GM21529 (cell line): ENCODE measurements at regions not wholly inside any gene's neighbourhood (a gene's known extent, or its start where the extent isn't known, plus 50 kb on each side); places are given as distances from the start of the nearest gene placed in this dataset.
"Not testable (repeated sequence)": the region's sequence is repeated elsewhere in the genome, so short reads cannot be mapped to it uniquely, and the experiment has no call there.

Experiments used
- ATAC-seq: cut with Tn5 transposase; IDR thresholded peaks from one replicate; pipeline ENCODE4 v1.9.1; 2021; ENCODE audit not compliant: unreplicated experiment

GRCh38 chr6:157727629-157728182 lies 95.3 kb upstream of the SNX9 start:
- ATAC-seq = no peak

- no peak for ATAC-seq
These were observed 94.7 kb upstream of the SNX9 start for GRCh38 chr6:157728183-157728881.

- ATAC-seq = no peak
These were observed 91.8 kb upstream of the SNX9 start for GRCh38 chr6:157731221-157731620.

- ATAC-seq = no peak
These were observed 91.0 kb upstream of the SNX9 start for GRCh38 chr6:157732007-157732406.

- no peak for ATAC-seq
These were observed 90.5 kb upstream of the SNX9 start for GRCh38 chr6:157732416-157733161.

- not testable (repeated sequence) for ATAC-seq
These were observed 86.5 kb upstream of the SNX9 start for GRCh38 chr6:157736555-157736954.

- ATAC-seq = no peak
These were observed 81.6 kb upstream of the SNX9 start for GRCh38 chr6:157741321-157741947.

GRCh38 chr6:157741948-157742556 lies 81.0 kb upstream of the SNX9 start:
- ATAC-seq = no peak

- ATAC-seq = no peak
These were observed 78.9 kb upstream of the SNX9 start for GRCh38 chr6:157744102-157744601.

GRCh38 chr6:157746897-157747296 lies 76.1 kb upstream of the SNX9 start:
- ATAC-seq = no peak

- ATAC-seq = no peak
These were observed 75.7 kb upstream of the SNX9 start for GRCh38 chr6:157747370-157747769.

- no peak for ATAC-seq
These were observed 74.0 kb upstream of the SNX9 start for GRCh38 chr6:157748839-157749571.

GRCh38 chr6:157750973-157751372 lies 72.1 kb upstream of the SNX9 start:
- not testable (repeated sequence) for ATAC-seq

- no peak for ATAC-seq
These were observed 71.4 kb upstream of the SNX9 start for GRCh38 chr6:157751547-157752200.

- not testable (repeated sequence) for ATAC-seq
These were observed 70.2 kb upstream of the SNX9 start for GRCh38 chr6:157752879-157753278.

GRCh38 chr6:157753291-157753690 lies 69.8 kb upstream of the SNX9 start:
- ATAC-seq = no peak

- not testable (repeated sequence) for ATAC-seq
These were observed 69.2 kb upstream of the SNX9 start for GRCh38 chr6:157753801-157754200.

GRCh38 chr6:157754351-157754750 lies 68.7 kb upstream of the SNX9 start:
- no peak for ATAC-seq

- no peak for ATAC-seq
These were observed 67.9 kb upstream of the SNX9 start for GRCh38 chr6:157755032-157755745.
